ENCODE measurements at regions not wholly inside any gene's neighbourhood (a gene's known extent, or its start where the extent isn't known, plus 50 kb on each side); places are given as distances from the start of the nearest gene placed in this dataset.
"Not testable (repeated sequence)": the region's sequence is repeated elsewhere in the genome, so short reads cannot be mapped to it uniquely, and the experiment has no call there.

DNA sequence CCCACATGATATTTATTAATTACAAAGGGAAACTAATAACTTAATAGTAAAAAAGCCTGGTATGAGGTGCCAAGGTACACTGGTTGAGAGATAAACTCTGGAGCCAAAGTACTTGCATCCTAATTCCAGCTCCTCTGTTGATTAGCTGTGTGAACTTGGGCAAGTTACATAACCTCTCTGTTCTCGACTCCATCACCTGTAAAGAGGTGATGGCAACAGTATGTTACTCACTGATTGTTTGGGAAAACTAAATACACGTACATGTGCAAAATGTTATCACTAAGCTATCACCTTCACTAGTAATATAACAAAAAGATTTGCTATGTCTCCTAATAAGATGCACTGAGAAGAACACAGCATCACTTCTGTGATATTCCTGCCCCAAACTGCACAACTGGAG is 206.4 kb downstream of the MEX3B start:
- DNase-seq (ENCODE audit: extremely low read depth, low read depth): no peak

DNA sequence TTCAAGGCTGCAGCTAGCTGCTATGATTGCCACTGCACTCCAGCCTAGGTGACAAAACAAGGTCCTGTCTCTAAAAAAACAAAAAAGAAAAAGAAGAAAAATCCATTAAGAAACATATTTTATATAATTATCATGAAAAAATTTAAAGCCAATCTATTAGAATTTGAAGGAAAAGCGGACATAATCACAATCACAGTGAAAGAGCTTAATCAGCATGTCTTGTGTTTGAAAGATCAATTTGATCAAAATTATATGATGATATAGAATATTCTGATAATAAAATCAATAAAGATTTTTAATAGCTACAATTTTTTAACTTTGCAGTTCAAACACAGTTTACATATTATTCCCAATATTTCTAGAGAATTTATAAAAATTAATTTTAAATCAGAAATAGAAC is 210.1 kb downstream of the MEX3B start:
- DNase-seq (ENCODE audit: extremely low read depth, low read depth): no peak

DNA sequence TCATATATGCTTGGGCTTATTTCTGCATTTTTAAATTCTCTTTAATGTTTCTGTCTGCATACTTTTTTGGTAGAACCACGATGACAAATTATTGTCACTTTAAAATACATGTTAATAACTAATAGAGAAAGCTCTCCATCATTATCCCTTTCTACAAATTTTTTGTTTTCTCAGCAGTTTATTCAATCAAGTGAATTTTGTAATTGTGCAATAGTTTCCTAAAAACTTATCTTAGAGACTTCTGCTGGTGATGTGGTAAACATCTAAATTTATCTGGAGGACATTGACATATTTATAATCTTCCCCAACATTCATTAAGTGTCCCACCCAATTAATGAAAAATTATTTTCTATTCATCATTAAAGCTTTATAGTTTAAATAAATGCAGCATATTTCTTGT is 215.3 kb downstream of the MEX3B start:
- no peak for DNase-seq (ENCODE audit: extremely low read depth, low read depth)

DNA sequence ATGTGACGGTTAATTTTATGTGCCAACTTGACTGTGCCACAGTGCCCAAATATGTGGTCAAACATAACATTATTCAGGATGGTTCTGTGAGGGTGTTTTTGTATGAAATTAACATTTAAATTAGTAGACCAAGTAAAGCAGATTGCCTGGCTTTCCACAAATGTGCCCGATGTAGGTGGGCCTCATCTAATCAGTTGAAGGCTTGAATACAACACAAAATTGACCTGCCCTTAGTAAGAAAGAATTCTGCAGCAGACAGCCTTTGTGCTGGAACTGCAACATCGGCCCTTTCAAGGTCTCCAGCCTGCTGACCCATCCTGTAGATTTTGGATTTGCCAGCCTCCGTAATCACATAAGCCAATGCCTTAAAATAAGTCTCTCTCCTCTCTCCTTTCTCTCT is 215.9 kb downstream of the MEX3B start:
- no peak for DNase-seq (ENCODE audit: extremely low read depth, low read depth)

DNA sequence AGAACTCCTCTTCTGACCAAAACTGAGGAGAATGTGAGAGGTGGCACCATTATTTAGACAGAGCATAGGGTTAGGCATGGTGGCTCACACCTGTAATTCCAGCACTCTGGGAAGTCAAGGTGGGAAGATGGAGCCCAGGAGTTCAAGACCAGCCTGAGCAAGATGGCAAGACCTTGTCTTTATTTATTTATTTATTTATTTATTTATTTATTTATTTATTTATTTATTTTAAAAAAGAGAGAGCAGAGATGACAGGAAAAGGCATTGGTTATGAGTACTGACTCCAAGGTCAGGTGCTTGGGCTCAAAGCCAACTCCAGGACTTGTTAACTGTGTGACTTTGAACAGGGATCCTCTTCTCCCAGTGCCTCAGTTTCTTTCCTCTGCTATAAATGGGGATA is 217.7 kb downstream of the MEX3B start:
- no peak for DNase-seq (ENCODE audit: extremely low read depth, low read depth)

DNA sequence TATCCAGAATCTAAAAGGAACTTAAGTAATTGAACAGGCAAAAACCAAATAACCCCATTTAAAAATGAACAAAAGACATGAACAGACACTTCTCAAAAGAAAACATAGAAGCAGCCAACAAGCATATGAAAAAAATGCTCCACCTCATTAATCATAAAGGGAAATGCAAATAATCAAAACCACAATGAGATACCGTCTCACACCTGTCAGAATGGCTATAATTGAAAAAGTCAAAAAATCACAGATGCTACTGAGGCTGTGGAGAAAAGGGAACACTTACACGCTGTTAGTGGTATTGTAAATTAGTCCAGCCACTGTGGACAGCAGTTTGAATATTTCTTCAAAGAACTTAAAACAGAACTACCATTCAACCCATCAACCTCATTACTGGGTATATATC is 220.7 kb downstream of the MEX3B start:
- no peak for DNase-seq (ENCODE audit: extremely low read depth, low read depth)

DNA sequence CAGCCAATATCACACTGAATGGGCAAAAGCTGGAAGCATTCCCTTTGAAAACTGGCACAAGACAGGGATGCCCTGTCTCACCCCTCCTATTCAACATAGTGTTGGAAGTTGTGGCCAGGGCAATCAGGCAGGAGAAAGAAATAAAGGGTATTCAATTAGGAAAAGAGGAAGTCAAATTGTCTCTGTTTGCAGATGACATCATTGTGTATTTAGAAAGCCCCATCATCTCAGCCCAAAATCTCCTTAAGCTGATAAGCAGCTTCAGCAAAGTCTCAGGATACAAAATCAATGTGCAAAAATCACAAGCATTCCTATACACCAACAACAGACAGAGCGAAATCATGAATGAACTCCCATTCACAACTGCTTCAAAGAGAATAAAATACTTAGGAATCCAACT is 223.2 kb downstream of the MEX3B start:
- DNase-seq (ENCODE audit: extremely low read depth, low read depth): not testable (repeated sequence)

DNA sequence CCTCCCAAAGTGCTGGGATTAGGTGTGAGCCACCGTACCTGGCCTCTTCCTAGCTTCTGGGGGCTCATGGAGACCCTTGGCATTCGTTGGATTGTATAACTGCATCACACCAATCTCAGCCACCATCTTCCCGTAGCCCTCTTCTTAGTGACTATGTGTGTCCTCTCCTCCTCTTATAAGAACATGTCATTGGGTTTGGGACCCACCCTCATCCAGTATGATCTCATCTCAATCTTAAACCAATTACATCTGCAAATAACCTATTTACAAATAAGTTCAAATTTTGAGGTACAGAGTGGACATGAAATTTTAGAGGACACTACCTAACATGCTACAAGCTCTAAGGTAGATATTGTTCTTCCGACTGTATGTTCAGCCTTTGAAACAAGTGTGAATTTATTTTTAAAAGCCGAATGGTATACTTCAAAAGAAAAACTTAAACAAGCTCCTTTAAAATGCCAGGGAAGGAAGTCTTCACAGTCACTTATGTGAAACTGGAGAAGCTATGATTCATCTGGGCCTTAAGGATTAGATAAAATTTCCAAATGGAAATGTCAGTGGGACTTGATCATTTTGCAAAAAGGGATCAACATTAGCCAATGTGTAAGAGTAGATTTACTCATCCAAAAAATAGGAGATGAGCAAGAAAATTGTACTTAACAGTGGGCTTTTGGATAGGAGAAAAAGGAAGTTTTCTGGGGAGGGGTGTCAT is 225.7 kb downstream of the MEX3B start:
- no peak for DNase-seq (ENCODE audit: extremely low read depth, low read depth)

DNA sequence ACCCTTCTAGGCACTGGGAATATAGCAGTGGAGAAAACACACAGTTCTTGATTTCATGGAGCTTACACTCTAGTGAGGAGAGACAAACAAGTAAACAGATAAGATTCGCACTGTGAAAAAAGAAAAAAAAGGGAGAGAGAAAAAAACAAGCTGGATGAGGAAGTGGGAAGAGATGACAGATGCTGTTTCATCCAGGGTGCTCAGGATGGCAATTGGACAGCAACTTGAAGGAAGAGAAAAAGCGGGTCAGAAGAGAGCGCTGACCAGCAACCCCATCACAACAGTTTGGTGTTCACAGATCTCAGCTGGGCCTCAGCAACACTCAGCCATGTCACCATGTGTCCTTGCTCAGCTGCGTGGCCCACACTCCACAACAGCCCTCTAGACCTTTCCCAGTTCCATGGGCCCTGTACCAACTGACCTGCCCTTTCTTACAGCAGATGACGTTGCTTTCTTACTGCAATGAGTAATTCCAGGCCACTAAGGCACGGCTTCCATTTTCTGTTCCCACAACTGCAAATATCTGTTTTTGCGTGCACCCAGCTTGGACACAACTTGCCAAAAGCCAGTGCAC is 230.8 kb downstream of the MEX3B start:
- no peak for DNase-seq (ENCODE audit: extremely low read depth, low read depth)

DNA sequence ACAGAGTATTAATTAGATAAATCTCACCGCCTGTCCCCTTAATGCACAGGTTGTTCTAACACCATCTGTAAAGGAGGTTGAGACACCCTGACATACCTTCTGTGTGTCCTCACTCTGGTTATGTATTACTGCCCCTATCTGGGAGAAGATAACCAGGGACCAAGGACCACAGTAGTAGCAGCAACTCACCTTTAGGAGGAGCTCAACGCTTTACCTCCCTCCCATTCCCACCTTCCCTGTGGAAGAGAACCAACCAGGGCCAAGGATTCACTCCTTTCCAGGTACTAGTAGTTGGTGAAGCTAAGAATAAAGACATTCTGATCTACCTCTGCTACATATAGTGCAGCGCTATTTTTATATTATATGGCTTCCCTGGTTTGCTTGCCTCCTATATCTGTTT is 232.6 kb downstream of the MEX3B start:
- DNase-seq (ENCODE audit: extremely low read depth, low read depth): no peak

DNA sequence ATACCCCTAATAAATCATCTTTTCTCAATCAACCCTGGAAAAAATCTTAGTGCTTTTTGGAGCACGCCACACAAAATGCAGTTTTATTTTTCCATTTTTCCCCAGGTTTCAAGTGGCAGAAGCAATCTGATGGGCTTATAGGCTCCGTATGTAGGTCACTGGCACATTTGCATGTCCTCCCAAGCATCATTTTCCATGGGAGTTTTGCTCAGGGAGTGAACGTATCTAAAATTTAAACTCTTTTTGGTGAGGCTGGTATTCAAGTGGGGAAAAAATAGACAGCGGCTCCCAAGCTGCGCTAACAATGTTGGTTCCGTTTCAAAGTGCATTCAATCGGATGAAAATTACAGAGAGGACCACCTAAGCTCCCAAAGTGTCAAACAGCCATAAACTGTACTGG is 233.4 kb downstream of the MEX3B start:
- DNase-seq (ENCODE audit: extremely low read depth, low read depth): no peak

DNA sequence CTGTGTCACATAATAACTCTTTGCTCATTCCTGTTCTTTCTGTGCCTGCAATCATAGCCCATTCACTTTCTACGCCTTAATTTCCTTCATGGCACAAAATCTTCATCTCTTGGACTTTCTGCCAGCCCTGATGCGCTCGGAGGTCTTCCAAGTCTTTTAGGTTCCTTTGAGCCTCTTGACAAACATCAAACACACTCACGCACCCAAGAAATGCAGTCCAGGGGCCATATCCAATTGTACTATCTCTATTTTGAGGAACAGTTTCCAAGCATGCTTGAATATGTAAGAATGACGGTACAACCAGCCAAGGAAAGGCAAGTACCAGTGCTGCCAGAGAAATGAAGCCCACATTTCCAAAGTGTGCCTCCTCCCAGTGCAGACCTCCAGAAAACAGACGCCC is 234.1 kb downstream of the MEX3B start:
- DNase-seq (ENCODE audit: extremely low read depth, low read depth): no peak

DNA sequence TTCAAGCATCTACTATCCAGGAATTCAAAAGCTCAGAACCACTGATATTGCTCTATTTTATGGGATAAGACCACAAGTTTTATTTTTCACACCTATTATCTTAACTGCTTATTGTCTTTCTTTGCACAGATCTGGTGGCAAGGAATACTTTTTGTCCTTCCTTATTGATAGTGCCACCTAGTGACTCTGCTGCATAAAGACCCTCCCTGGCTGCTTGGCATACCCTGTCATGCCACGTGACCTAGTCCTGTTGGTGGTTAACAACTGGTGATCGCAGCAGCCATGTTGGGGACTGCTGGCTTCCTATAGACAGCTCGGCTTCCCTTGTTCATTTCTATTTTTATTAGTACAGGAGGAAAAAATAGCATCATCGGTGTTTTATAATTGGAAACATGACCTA is 236.3 kb downstream of the MEX3B start:
- no peak for DNase-seq (ENCODE audit: extremely low read depth, low read depth)

DNA sequence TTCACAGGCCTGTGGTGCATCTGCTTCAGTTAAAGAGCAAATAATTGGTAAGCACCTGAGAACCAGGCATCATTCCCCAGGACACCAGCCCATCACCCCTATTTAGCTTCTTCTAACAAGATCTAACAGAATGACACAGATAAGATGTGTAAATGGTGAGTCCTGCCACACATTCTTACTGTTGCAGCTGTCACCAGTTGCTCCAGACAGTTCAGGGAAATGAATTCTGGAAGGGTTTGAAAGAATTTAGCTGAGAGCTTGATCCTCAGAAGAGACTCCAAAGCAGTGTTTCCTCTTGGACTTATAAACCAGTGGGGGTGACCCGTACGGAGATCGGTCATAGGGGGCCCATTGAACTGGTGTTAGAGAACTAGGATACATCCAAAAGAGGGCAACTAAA is 238.0 kb downstream of the MEX3B start:
- DNase-seq (ENCODE audit: extremely low read depth, low read depth): no peak

DNA sequence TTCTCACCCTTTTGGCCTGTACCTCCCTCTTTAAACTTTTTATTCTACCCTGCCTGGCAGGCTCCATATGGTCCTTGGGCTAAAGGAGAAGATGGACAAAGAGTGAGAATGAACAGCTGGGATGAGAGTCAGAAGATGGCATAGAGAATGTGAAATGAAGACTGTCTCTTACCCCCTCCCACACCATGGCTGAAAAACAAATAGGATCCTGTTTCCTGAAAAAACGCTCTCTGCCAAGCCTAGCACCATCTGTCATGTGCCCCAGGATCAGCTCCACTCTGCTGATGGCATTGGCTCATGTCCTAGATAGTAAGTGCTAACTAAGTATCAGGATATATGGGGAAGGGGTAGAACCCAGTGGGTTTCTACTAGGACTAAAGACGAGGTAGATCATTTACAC is 238.6 kb downstream of the MEX3B start:
- DNase-seq (ENCODE audit: extremely low read depth, low read depth): no peak

DNA sequence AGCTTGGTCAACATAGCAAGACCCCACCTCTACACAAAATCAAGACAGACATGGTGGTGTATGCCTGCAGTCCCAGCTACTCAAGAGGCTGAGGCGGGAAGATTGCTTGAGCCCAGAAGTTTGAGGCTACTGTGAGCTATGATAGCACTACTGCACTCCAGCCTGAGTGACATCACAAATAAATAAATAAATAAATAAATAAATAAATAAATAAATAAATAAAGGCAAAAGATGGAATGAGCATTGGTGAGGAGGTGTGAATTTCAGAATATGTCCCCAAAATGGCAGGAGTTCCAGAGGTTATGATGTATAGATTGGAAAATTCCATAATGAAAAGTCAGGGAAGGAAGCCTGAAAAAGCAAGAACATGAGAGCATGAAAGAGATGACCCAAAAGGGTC is 249.9 kb downstream of the MEX3B start:
- no peak for DNase-seq (ENCODE audit: extremely low read depth, low read depth)

DNA sequence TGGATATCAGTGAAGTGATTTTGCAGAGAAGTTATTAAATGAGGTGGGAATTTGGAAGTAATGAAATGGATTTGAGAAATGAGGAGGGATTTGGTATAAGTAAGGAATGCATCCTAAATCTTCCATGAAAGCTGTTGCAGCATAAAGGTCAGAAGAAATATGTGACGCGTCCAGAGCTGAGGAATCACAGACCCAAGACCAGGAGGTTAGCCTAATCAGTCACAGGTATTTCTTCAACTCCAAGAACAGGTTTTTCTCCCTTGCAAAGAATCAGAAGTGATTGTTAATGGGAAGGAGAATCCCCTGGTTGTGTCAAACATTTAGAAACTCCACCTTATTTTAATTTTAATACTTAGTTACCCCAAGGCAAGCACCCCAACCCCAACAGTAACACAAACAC is 253.2 kb downstream of the MEX3B start:
- DNase-seq (ENCODE audit: extremely low read depth, low read depth): no peak

DNA sequence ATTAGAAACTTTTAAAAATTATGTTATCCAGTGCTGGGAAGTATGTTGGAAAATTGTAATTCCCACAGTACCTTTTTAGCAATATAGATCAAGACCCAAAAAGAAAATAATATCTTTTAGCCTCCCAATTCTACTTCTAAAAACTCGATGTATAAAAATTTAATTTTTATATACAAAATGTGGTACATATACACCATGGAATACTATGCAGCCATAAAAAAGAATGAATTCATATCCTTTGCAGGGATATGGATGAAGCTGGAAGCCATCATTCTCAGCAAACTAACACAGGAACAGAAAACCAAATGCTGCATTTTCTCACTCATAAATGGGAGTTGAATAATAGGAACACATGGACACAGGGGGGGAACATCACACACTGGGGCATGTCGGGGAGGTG is 254.5 kb downstream of the MEX3B start:
- DNase-seq (ENCODE audit: extremely low read depth, low read depth): not testable (repeated sequence)

DNA sequence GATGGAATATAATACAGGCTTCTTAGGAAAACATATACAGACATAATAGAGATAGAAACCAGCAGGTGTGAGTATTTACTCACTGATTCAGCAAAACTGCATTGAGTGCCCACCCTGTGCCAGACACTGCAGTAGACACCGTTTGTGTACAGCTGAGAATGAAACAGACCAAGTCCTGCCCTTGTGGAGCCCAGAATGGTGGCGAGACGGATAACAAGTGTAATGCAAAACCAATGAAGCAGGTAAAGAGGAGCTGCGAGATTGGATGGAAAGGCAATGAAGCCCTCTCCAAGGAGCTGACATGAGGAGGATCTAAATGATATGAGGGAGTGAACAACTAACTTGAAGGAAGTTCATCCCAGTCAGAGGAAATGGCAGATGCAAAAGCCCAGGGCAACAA is 256.4 kb downstream of the MEX3B start:
- no peak for DNase-seq (ENCODE audit: extremely low read depth, low read depth)

DNA sequence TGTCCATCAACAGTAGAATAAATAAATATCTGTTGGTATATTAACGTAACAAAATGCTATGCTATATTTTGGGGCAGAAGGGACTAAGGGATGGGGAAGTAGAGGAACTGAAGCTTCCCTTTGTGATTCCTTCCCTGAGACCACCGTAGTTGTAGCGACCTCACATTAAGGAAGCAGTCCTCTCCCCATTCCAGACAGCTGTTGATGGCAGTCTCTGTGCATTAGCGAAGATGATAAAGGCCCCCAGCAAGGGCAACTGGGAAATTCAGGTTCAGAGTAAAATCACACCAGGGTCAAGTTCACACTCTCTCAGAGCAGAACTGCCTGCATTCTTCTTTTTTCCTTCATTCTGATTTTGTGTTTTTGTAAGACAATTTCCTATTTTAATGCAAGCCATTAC is 259.0 kb downstream of the MEX3B start:
- no peak for DNase-seq (ENCODE audit: extremely low read depth, low read depth)

DNA sequence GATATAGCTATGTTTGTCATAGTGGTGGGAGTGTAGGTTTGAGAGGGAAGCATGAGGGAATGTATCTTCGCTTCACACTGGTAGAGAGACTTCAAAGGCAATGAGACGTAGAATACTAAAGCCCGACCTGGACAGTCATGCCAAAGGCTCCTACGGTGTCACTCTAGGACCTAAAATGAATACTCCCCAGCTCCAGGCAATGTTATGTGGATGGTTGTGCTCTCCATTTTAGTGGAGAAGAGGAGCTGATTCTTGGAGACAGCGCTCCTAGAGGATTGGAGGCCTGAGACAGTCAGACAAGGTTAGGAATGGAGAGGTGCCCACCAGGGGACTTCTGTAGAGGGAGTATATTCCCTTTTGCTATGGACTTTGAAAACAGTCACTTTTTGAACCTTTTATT is 260.1 kb downstream of the MEX3B start:
- DNase-seq (ENCODE audit: extremely low read depth, low read depth): no peak

DNA sequence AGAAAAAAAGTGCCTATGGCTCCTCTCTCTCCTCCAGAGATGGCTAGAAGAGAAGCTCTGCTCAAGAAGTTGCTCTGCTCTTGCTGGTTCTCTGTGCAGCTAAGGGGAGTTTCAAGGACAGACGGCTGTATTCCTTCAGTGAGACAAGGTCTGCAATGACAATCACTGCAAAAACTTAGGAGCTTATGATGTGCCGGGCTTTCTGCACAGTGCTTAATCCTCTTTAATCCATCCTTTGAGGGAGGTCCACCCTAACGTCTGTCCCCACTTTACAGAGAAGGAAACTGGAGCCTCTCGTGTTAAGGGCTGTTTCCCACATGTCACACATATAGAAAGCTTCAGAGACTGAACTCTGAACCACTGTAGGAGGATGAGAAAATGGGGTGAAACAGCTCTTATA is 260.6 kb downstream of the MEX3B start:
- DNase-seq (ENCODE audit: extremely low read depth, low read depth): no peak

DNA sequence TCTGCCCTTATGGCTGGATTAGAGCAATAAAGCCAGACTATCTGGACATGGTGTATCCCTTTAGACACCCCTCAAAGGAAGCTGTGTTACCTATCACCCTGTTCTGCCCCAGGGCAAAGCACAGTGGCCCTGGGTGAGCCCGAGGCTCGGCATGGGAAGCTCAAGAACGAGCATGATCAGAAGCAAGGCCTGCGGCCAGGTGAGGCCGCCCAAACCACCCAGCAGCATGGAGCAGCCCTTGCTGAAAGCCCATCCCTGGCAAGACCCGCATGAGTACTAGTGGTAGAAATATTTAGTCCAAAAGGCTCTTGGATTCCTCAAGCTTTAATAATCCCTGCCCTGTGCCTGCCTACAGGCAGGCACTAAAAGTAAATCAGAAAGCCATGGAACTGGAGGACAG is 261.1 kb downstream of the MEX3B start:
- no peak for DNase-seq (ENCODE audit: extremely low read depth, low read depth)

Data from NCI-H460 (cell line).